Neural progenitor cell (in vitro differentiated cells): ENCODE measurements at regions not wholly inside any gene's neighbourhood (a gene's known extent, or its start where the extent isn't known, plus 50 kb on each side); places are given as distances from the start of the nearest gene placed in this dataset.

Experiments
- DNase-seq: peaks from one replicate; pipeline ENCODE4 v3.0.0-alpha.2; 2016; ENCODE audit warnings: low spot score
- H2AFZ ChIP-seq: fragments of 200-600 bp; sonication (generic); replicated peaks from 2 replicates; pipeline ENCODE4 v1.6.1; 2016; ENCODE audit warnings: antibody characterized with exemption
- H3F3A ChIP-seq: fragments of 200-600 bp; sonication (generic); 2 replicates; pipeline ENCODE4 v1.6.1; 2016; ENCODE audit warnings: antibody characterized with exemption, low read depth
- H3K27ac ChIP-seq: fragments of 200-600 bp; sonication (generic); 2 replicates; pipeline ENCODE4 v1.5.1; 2016; ENCODE audit warnings: mild to moderate bottlenecking
- H3K27me3 ChIP-seq: fragments of 200-600 bp; sonication (generic); 2 replicates; pipeline ENCODE4 v1.6.1; 2016; ENCODE audit warnings: mild to moderate bottlenecking, moderate library complexity
- H3K36me3 ChIP-seq: fragments of 200-600 bp; sonication (generic); 2 replicates; pipeline ENCODE4 v1.5.1; 2016
- H3K4me1 ChIP-seq: fragments of 200-600 bp; sonication (generic); 2 replicates; pipeline ENCODE4 v1.6.1; 2016; ENCODE audit warnings: mixed run types
- H3K4me2 ChIP-seq: fragments of 200-600 bp; sonication (generic); 2 replicates; pipeline ENCODE4 v1.6.1; 2016
- H3K4me3 ChIP-seq: fragments of 200-600 bp; sonication (generic); 2 replicates; pipeline ENCODE4 v1.5.1; 2016
- H3K79me2 ChIP-seq: fragments of 200-600 bp; sonication (generic); 2 replicates; pipeline ENCODE4 v1.6.1; 2016; ENCODE audit warnings: low read depth
- H3K9ac ChIP-seq: fragments of 200-600 bp; sonication (generic); 2 replicates; pipeline ENCODE4 v1.6.1; 2016
- H3K9me3 ChIP-seq: fragments of 200-600 bp; sonication (generic); 2 replicates; pipeline ENCODE4 v1.5.1; 2016; ENCODE audit warnings: low read depth
- H4K20me1 ChIP-seq: fragments of 200-600 bp; sonication (generic); 2 replicates; pipeline ENCODE4 v1.6.1; 2016; ENCODE audit warnings: low read depth
- H3K27ac Mint-ChIP-seq: 3 replicates; pipeline ENCODE4 v1.8.0; 2021; ENCODE audit warnings: mixed read lengths
- H3K27me3 Mint-ChIP-seq: 2 replicates; pipeline ENCODE4 v1.8.0; 2022; ENCODE audit warnings: low read depth, mild to moderate bottlenecking, inconsistent platforms, moderate library complexity, mixed read lengths; ENCODE audit not compliant: insufficient read depth
- H3K36me3 Mint-ChIP-seq: 3 replicates; pipeline ENCODE4 v1.8.0; 2021; ENCODE audit warnings: mixed read lengths
- H3K4me1 Mint-ChIP-seq: 3 replicates; pipeline ENCODE4 v1.8.0; 2021; ENCODE audit warnings: mixed read lengths
- H3K4me3 Mint-ChIP-seq: 3 replicates; pipeline ENCODE4 v1.8.0; 2021; ENCODE audit warnings: mild to moderate bottlenecking, moderate library complexity, mixed read lengths
- H3K9me3 Mint-ChIP-seq: 3 replicates; pipeline ENCODE4 v1.8.0; 2020; ENCODE audit warnings: mixed read lengths
- CTCF ChIP-seq: fragments of 200-600 bp; sonication (generic); IDR thresholded peaks from 2 replicates; pipeline ENCODE4 v1.5.1; 2017; ENCODE audit warnings: antibody characterized with exemption, mild to moderate bottlenecking
- EZH2 ChIP-seq: fragments of 200-600 bp; sonication (generic); IDR thresholded peaks from 2 replicates; pipeline ENCODE4 v1.6.1; 2017; ENCODE audit warnings: antibody characterized with exemption, mild to moderate bottlenecking, moderate library complexity
- EZH2phosphoT487 ChIP-seq: fragments of 200-600 bp; sonication (generic); IDR thresholded peaks from 2 replicates; pipeline ENCODE4 v1.6.1; 2017; ENCODE audit warnings: antibody characterized with exemption

- Mint-ChIP-seq H3K27ac (no peak overlapping the region), H3K9me3 (peaks cover 9% of the 10 kb centered on the region), H3K27me3 (no peaks in the 10 kb centered on the region), H3K36me3 (no peaks in the 10 kb centered on the region), H3K4me3 (no peak overlapping the region), H3K4me1 (peaks cover 11% of the 10 kb centered on the region)
- Histone ChIP-seq H2AFZ (no peak overlapping the region), H3K4me3 (no peak overlapping the region), H3K9ac (no peak overlapping the region), H3K4me2 (no peak overlapping the region), H3F3A (no peaks in the 10 kb centered on the region), H3K9me3 (no peaks in the 10 kb centered on the region), H3K79me2 (no peaks in the 10 kb centered on the region), H4K20me1 (no peaks in the 10 kb centered on the region), H3K27me3 (no peaks in the 10 kb centered on the region), H3K27ac (no peak overlapping the region), H3K4me1 (peaks cover 5% of the 10 kb centered on the region), H3K36me3 (no peaks in the 10 kb centered on the region)
- DNase-seq = no peak
- TF ChIP-seq CTCF (no peak), EZH2 (no peak), EZH2phosphoT487 (no peak)
Observed at GRCh38 chr16:62583414-62583813, 547.2 kb upstream of the CDH8 start.

GRCh38 chr16:62573466-62573865 lies 537.2 kb upstream of the CDH8 start:
- Mint-ChIP-seq H3K27me3 (no peaks in the 10 kb centered on the region), H3K4me3 (no peak overlapping the region), H3K4me1 (no peaks in the 10 kb centered on the region), H3K36me3 (no peaks in the 10 kb centered on the region), H3K27ac (no peak overlapping the region), H3K9me3 (no peaks in the 10 kb centered on the region)
- Histone ChIP-seq H3K4me3 (no peak overlapping the region), H2AFZ (no peak overlapping the region), H3K9ac (no peak overlapping the region), H3K4me1 (no peaks in the 10 kb centered on the region), H3K4me2 (no peak overlapping the region), H3K79me2 (no peaks in the 10 kb centered on the region), H3K27ac (no peak overlapping the region), H3K36me3 (no peaks in the 10 kb centered on the region), H3K27me3 (no peaks in the 10 kb centered on the region), H3F3A (no peaks in the 10 kb centered on the region), H3K9me3 (no peaks in the 10 kb centered on the region), H4K20me1 (no peaks in the 10 kb centered on the region)
- TF ChIP-seq EZH2phosphoT487 = no peak
- TF ChIP-seq EZH2 = no peak
- no peak for TF ChIP-seq CTCF
- DNase-seq = no peak

DNA sequence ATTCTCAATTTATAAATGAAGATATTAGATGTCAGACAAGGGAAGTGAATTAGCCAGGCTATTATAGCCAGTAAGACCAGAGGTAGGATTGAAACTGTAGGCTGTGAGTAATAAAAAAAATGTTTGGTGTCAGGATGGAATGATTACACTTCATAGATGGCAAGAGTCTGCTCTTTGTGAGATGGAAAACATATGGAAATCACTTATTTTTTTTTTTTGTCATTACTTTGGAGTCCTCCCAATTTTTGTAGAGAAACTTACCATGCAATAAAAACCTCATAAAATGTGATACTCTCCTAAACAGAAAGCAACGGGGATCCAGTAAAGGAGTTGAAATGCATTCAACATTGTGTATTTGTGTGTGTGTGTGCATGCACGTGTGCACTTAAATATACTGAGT lies 532.7 kb upstream of the CDH8 start:
- peaks cover 2% of the 10 kb centered on the region for H3K27me3 Mint-ChIP-seq
- no peaks in the 10 kb centered on the region for H3K79me2 ChIP-seq
- no peaks in the 10 kb centered on the region for H4K20me1 ChIP-seq
- no peaks in the 10 kb centered on the region for H3F3A ChIP-seq
- H2AFZ ChIP-seq = no peak overlapping the region
- H3K4me2 ChIP-seq = no peak overlapping the region
- H3K27ac Mint-ChIP-seq = no peak overlapping the region
- no peak overlapping the region for H3K27ac ChIP-seq
- no peak overlapping the region for H3K9ac ChIP-seq
- H3K27me3 ChIP-seq = no peaks in the 10 kb centered on the region
- TF ChIP-seq EZH2phosphoT487 = no peak
- no peak for TF ChIP-seq EZH2
- no peak for TF ChIP-seq CTCF
- no peaks in the 10 kb centered on the region for H3K4me1 ChIP-seq
- no peaks in the 10 kb centered on the region for H3K9me3 Mint-ChIP-seq
- no peak for DNase-seq
- H3K4me3 Mint-ChIP-seq = no peak overlapping the region
- H3K36me3 ChIP-seq = no peaks in the 10 kb centered on the region
- H3K9me3 ChIP-seq = no peaks in the 10 kb centered on the region
- no peaks in the 10 kb centered on the region for H3K4me1 Mint-ChIP-seq
- H3K36me3 Mint-ChIP-seq = no peaks in the 10 kb centered on the region
- H3K4me3 ChIP-seq = no peak overlapping the region

DNA sequence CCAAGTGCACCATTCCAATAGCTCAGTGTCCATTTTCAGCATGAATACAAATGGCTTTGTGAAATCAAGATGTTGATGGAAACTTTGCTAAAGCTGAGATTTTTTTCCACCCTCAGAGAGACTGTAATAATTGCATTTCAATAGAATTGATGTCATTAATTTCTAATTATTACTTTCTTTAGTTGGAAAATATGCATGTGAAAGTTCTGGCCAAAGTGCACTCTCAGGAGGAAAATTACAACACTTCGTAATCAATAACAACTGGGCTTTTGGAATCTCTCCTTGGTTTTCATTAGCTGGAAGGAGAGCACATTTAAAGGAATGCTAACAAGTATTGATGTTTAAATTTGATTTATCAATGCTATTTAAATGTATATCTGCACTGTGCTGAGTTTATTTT lies 529.5 kb upstream of the CDH8 start:
- peaks cover 5% of the 10 kb centered on the region for H3K27me3 Mint-ChIP-seq
- Histone ChIP-seq H3K9me3 (no peaks in the 10 kb centered on the region), H3K36me3 (no peaks in the 10 kb centered on the region), H3K9ac (no peak overlapping the region), H3K4me1 (no peaks in the 10 kb centered on the region), H3F3A (no peaks in the 10 kb centered on the region), H4K20me1 (no peaks in the 10 kb centered on the region), H3K27ac (no peak overlapping the region), H3K27me3 (no peaks in the 10 kb centered on the region), H3K4me3 (no peak overlapping the region), H2AFZ (no peak overlapping the region), H3K4me2 (no peak overlapping the region), H3K79me2 (no peaks in the 10 kb centered on the region)
- no peak for DNase-seq
- no peak overlapping the region for H3K4me3 Mint-ChIP-seq
- no peaks in the 10 kb centered on the region for H3K9me3 Mint-ChIP-seq
- H3K36me3 Mint-ChIP-seq = no peaks in the 10 kb centered on the region
- TF ChIP-seq CTCF (no peak), EZH2 (no peak), EZH2phosphoT487 (no peak)
- H3K27ac Mint-ChIP-seq = no peak overlapping the region
- H3K4me1 Mint-ChIP-seq = no peaks in the 10 kb centered on the region
